HG03139 (cell line): ENCODE measurements at regions not wholly inside any gene's neighbourhood (a gene's known extent, or its start where the extent isn't known, plus 50 kb on each side); places are given as distances from the start of the nearest gene placed in this dataset.

Source experiments
- ATAC-seq: cut with Tn5 transposase; IDR thresholded peaks from one replicate; pipeline ENCODE4 v1.9.1; 2021; ENCODE audit not compliant: unreplicated experiment

- ATAC-seq, result no peak
Measured at GRCh38 chr1:38347446-38348175, 301.0 kb upstream of the POU3F1 start.

GRCh38 chr1:38344716-38345115 lies 298.1 kb upstream of the POU3F1 start:
- no peak for ATAC-seq

- no peak for ATAC-seq
Measured at GRCh38 chr1:38341694-38342093, 295.1 kb upstream of the POU3F1 start.

- ATAC-seq, result no peak
Measured at GRCh38 chr1:38340409-38340808, 293.8 kb upstream of the POU3F1 start.

- ATAC-seq, result no peak
Measured at GRCh38 chr1:38337711-38338110, 291.1 kb upstream of the POU3F1 start.

GRCh38 chr1:38336961-38337360 lies 290.4 kb upstream of the POU3F1 start:
- ATAC-seq, result no peak

- no peak for ATAC-seq
Measured at GRCh38 chr1:38336301-38336923, 289.8 kb upstream of the POU3F1 start.

GRCh38 chr1:38334930-38335592 lies 288.5 kb upstream of the POU3F1 start:
- no peak for ATAC-seq

- no peak for ATAC-seq
Measured at GRCh38 chr1:38332649-38333310, 286.2 kb upstream of the POU3F1 start.

- no peak for ATAC-seq
Measured at GRCh38 chr1:38331496-38332210, 285.1 kb upstream of the POU3F1 start.

- no peak for ATAC-seq
Measured at GRCh38 chr1:38330799-38331198, 284.2 kb upstream of the POU3F1 start.

- ATAC-seq, result no peak
Measured at GRCh38 chr1:38329644-38330043, 283.1 kb upstream of the POU3F1 start.

- no peak for ATAC-seq
Measured at GRCh38 chr1:38328278-38329035, 281.9 kb upstream of the POU3F1 start.

- no peak for ATAC-seq
Measured at GRCh38 chr1:38327559-38327973, 281.0 kb upstream of the POU3F1 start.

GRCh38 chr1:38326856-38327255 lies 280.3 kb upstream of the POU3F1 start:
- ATAC-seq, result no peak

GRCh38 chr1:38326135-38326534 lies 279.5 kb upstream of the POU3F1 start:
- no peak for ATAC-seq

GRCh38 chr1:38312753-38313152 lies 266.2 kb upstream of the POU3F1 start:
- ATAC-seq, result no peak

GRCh38 chr1:38310079-38310478 lies 263.5 kb upstream of the POU3F1 start:
- no peak for ATAC-seq

GRCh38 chr1:38308780-38309179 lies 262.2 kb upstream of the POU3F1 start:
- ATAC-seq, result no peak

GRCh38 chr1:38305666-38306065 lies 259.1 kb upstream of the POU3F1 start:
- ATAC-seq, result no peak
